HG03342 (cell line): ENCODE measurements at regions not wholly inside any gene's neighbourhood (a gene's known extent, or its start where the extent isn't known, plus 50 kb on each side); places are given as distances from the start of the nearest gene placed in this dataset.

Experiments
- ATAC-seq: cut with Tn5 transposase; IDR thresholded peaks from one replicate; pipeline ENCODE4 v1.9.1; 2021; ENCODE audit warnings: mild to moderate bottlenecking, moderate library complexity; ENCODE audit not compliant: unreplicated experiment

- no peak for ATAC-seq
These were observed 153.3 kb upstream of the SPRY4 start for GRCh38 chr5:142478113-142478512.

- no peak for ATAC-seq
These were observed 150.3 kb upstream of the SPRY4 start for GRCh38 chr5:142475102-142475513.

GRCh38 chr5:142474431-142475094, 149.7 kb upstream of the SPRY4 start:
- no peak for ATAC-seq

GRCh38 chr5:142473038-142473437, 148.2 kb upstream of the SPRY4 start:
- ATAC-seq = no peak

- ATAC-seq = no peak
These were observed 147.6 kb upstream of the SPRY4 start for GRCh38 chr5:142472306-142472951.

GRCh38 chr5:142466195-142466971, 141.6 kb upstream of the SPRY4 start:
- ATAC-seq = no peak

GRCh38 chr5:142465476-142465875, 140.7 kb upstream of the SPRY4 start:
- ATAC-seq = no peak

- no peak for ATAC-seq
These were observed 139.1 kb upstream of the SPRY4 start for GRCh38 chr5:142463904-142464303.

- ATAC-seq = no peak
These were observed 136.3 kb upstream of the SPRY4 start for GRCh38 chr5:142461028-142461590.

GRCh38 chr5:142459209-142459608, 134.4 kb upstream of the SPRY4 start:
- ATAC-seq = no peak

GRCh38 chr5:142455856-142456255, 131.0 kb upstream of the SPRY4 start:
- no peak for ATAC-seq

- no peak for ATAC-seq
These were observed 129.1 kb upstream of the SPRY4 start for GRCh38 chr5:142453932-142454331.

GRCh38 chr5:142450419-142450818, 125.6 kb upstream of the SPRY4 start:
- ATAC-seq = no peak

- no peak for ATAC-seq
These were observed 123.1 kb upstream of the SPRY4 start for GRCh38 chr5:142447887-142448286.

- no peak for ATAC-seq
These were observed 122.1 kb upstream of the SPRY4 start for GRCh38 chr5:142446960-142447279.

GRCh38 chr5:142446131-142446959, 121.5 kb upstream of the SPRY4 start:
- ATAC-seq = no peak

GRCh38 chr5:142445266-142445665, 120.4 kb upstream of the SPRY4 start:
- ATAC-seq = no peak

- no peak for ATAC-seq
These were observed 116.8 kb upstream of the SPRY4 start for GRCh38 chr5:142441616-142442015.

GRCh38 chr5:142439207-142439860, 114.5 kb upstream of the SPRY4 start:
- ATAC-seq = no peak

GRCh38 chr5:142438573-142438972, 113.8 kb upstream of the SPRY4 start:
- ATAC-seq = no peak
